ENCODE measurements at regions not wholly inside any gene's neighbourhood (a gene's known extent, or its start where the extent isn't known, plus 50 kb on each side); places are given as distances from the start of the nearest gene placed in this dataset.
"Not testable (repeated sequence)": the region's sequence is repeated elsewhere in the genome, so short reads cannot be mapped to it uniquely, and the experiment has no call there.

- no peak overlapping the region for H3K4me3 ChIP-seq (ENCODE audit: low read depth, low read length)
- DNase-seq (ENCODE audit: low read depth) = no peak
- TF ChIP-seq CTCF (IDR thresholded peaks at IDR 0.05; ENCODE audit: low read depth, low read length, missing control alignments) = no peak
Observed at GRCh38 chr6:16825784-16826183, 64.5 kb upstream of the ATXN1 start.

GRCh38 chr6:16824845-16825685, 63.8 kb upstream of the ATXN1 start:
- no peak for DNase-seq (ENCODE audit: low read depth)
- TF ChIP-seq CTCF (IDR thresholded peaks at IDR 0.05; ENCODE audit: low read depth, low read length, missing control alignments) = no peak
- H3K4me3 ChIP-seq (ENCODE audit: low read depth, low read length) = no peak overlapping the region

- H3K4me3 ChIP-seq (ENCODE audit: low read depth, low read length) = no peak overlapping the region
- TF ChIP-seq CTCF (IDR thresholded peaks at IDR 0.05; ENCODE audit: low read depth, low read length, missing control alignments) = no peak
- DNase-seq (ENCODE audit: low read depth) = no peak
Observed at GRCh38 chr6:16823718-16824352, 62.6 kb upstream of the ATXN1 start.

- no peak for TF ChIP-seq CTCF (IDR thresholded peaks at IDR 0.05; ENCODE audit: low read depth, low read length, missing control alignments)
- no peak overlapping the region for H3K4me3 ChIP-seq (ENCODE audit: low read depth, low read length)
- no peak for DNase-seq (ENCODE audit: low read depth)
Observed at GRCh38 chr6:16822975-16823717, 61.9 kb upstream of the ATXN1 start.

GRCh38 chr6:16822529-16822928, 61.3 kb upstream of the ATXN1 start:
- no peak for DNase-seq (ENCODE audit: low read depth)
- TF ChIP-seq CTCF (IDR thresholded peaks at IDR 0.05; ENCODE audit: low read depth, low read length, missing control alignments) = no peak
- no peak overlapping the region for H3K4me3 ChIP-seq (ENCODE audit: low read depth, low read length)

GRCh38 chr6:16821834-16822264, 60.6 kb upstream of the ATXN1 start:
- TF ChIP-seq CTCF (IDR thresholded peaks at IDR 0.05; ENCODE audit: low read depth, low read length, missing control alignments) = no peak

GRCh38 chr6:16820262-16820661, 59.0 kb upstream of the ATXN1 start:
- H3K4me3 ChIP-seq (ENCODE audit: low read depth, low read length) = not testable (repeated sequence)

More at GRCh38 chr6:16821834-16822264, 60.6 kb upstream of the ATXN1 start:
- H3K4me3 ChIP-seq (ENCODE audit: low read depth, low read length) = no peak overlapping the region
- no peak for DNase-seq (ENCODE audit: low read depth)

More at GRCh38 chr6:16820262-16820661, 59.0 kb upstream of the ATXN1 start:
- not testable (repeated sequence) for DNase-seq (ENCODE audit: low read depth)

All from GM12864 (cell line).